SH-SY5Y (cell line): ENCODE measurements at regions not wholly inside any gene's neighbourhood (a gene's known extent, or its start where the extent isn't known, plus 50 kb on each side); places are given as distances from the start of the nearest gene placed in this dataset.

Experiments
- GATA2 ChIP-seq: IDR thresholded peaks from 2 replicates; pipeline ENCODE4 v1.6.1; 2011; ENCODE audit warnings: mild to moderate bottlenecking, low read depth, low read length
- GATA3 ChIP-seq: IDR thresholded peaks from 2 replicates; pipeline ENCODE4 v1.6.1; 2011; ENCODE audit warnings: low read depth, mild to moderate bottlenecking, low read length, moderate library complexity

- TF ChIP-seq GATA2 (no peak), GATA3 (no peak)
Observed at GRCh38 chr4:116577321-116577720, 508.1 kb downstream of the TRAM1L1 start.

DNA sequence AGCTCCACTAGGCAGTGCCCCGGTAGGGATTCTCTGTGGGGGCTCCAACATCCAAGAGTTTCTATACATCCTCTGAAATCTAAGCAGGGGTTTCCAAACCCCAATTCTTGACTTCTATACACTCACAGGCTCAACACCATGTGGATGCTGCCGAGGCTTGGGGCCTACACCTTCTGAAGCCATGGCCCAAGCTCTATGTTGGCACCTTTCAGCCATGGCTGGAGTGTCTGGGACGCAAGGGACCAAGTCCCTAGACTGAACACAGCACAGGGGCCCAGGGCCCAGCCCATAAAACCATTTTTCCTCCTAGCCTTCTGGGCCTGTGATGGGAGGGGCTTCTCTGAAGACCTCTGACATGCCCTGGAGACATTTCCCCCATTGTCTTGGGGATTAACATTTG is 511.8 kb downstream of the TRAM1L1 start:
- TF ChIP-seq GATA3, result no peak
- TF ChIP-seq GATA2, result no peak

DNA sequence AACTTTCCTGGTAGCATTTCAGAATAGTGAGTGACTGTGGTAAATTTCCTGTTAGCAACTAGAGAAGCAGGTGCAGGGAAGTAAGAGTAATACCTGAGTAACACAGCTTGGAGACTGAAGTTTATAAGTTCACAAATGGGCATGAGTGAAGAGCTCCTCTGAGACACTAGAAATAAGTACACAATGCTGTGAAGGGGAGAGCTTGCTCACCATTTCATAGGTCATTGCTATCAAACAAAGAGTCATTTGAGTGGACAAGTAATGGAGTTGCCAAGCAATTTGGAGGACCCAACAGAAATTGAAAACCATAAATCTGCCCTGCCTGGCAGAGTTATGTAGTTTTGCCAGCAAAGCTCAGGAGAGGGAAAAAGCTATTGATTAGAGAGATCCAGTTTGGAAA is 523.6 kb downstream of the TRAM1L1 start:
- TF ChIP-seq GATA2, result no peak
- no peak for TF ChIP-seq GATA3

- TF ChIP-seq GATA3 (no peak), GATA2 (no peak)
Observed at GRCh38 chr4:116551806-116552205, 533.6 kb downstream of the TRAM1L1 start.

- TF ChIP-seq GATA2 (no peak), GATA3 (no peak)
Observed at GRCh38 chr4:116547632-116548031, 537.7 kb downstream of the TRAM1L1 start.

DNA sequence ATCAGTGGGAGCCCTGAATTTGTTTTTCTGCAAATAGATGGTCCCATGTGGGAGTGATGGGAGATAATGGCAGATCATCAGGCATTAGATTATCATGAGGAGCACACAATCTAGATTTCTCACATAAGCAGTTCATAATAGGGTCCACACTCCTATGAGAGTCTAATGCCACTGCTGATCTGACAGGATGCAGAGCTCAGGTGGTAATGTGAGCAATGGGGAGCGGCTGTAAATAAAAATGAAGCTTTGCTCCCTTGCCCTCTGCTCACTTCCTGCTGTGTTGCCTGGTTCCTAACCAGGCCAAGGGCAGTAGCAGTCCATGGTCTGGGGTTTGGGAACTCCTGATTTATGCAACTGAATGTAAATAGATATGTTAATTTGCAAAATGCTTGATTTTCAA is 538.6 kb downstream of the TRAM1L1 start:
- TF ChIP-seq GATA2, result no peak
- TF ChIP-seq GATA3, result no peak

GRCh38 chr4:116544946-116545345 is 540.4 kb downstream of the TRAM1L1 start:
- TF ChIP-seq GATA3 (no peak), GATA2 (no peak)

GRCh38 chr4:116539744-116540143 is 545.6 kb downstream of the TRAM1L1 start:
- TF ChIP-seq GATA3 (no peak), GATA2 (no peak)

GRCh38 chr4:116537828-116538227 is 547.5 kb downstream of the TRAM1L1 start:
- no peak for TF ChIP-seq GATA2
- no peak for TF ChIP-seq GATA3

- TF ChIP-seq GATA2 (no peak), GATA3 (no peak)
Observed at GRCh38 chr4:116531870-116532269, 553.5 kb downstream of the TRAM1L1 start.

DNA sequence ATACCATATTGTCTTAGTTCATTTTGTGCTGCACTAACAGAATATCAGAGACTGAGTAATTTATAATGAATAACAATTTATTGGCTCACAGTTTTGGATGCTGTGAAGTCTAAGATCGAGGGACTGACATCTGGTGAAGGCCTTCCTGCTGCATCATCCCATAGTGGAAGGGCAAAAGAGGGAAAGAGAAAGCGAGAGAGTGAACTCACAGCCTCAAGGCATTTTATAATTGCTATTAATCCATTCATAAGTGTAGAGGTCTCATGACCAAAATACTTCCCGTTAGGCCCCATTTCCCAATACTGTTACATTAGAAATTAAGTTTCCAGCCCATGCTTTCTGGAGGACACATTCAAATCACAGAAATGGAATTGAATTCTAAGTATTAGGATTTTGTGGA is 554.4 kb downstream of the TRAM1L1 start:
- TF ChIP-seq GATA3, result no peak

- TF ChIP-seq GATA3, result no peak
- no peak for TF ChIP-seq GATA2
Observed at GRCh38 chr4:116530048-116530447, 555.3 kb downstream of the TRAM1L1 start.

DNA sequence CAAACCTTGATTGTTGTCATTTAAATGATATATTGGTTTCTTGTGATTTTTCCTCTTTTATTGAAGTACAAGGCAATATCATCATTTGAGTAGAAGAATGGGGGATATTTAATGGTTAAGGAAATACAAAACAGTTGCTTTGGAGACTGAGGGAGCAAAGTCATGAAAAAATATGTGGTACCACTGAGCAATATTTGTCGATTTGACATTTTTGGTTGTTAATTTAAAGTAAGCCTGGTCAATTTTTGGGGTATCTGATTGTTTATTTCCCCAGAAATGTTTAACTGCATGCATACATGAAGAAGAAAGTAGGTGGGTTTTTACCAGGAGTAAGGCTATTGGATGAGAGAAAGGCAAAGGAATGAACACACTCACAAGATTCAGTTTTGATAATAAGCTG is 556.2 kb downstream of the TRAM1L1 start:
- TF ChIP-seq GATA3, result no peak
- TF ChIP-seq GATA2, result no peak

DNA sequence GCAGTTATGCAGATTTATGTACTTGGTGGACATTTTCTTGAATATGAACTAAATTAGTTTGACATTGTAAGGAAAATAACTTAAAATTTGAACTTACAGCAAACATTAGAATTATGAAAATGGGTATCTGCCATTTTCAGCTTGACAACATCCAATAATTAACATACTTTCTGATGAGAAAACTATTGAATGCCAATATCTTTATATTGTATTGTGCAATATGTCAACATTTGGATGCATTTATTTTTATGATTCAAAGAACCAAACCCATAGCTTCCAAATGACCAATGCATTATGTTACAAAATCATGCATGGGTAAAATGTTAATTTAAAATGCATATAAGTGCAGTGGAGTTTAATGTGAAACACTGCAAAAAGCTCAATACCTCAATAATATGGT is 562.5 kb downstream of the TRAM1L1 start:
- no peak for TF ChIP-seq GATA2
- no peak for TF ChIP-seq GATA3

- TF ChIP-seq GATA3 (no peak), GATA2 (no peak)
Observed at GRCh38 chr4:116520886-116521285, 564.5 kb downstream of the TRAM1L1 start.

- TF ChIP-seq GATA3 (no peak), GATA2 (no peak)
Observed at GRCh38 chr4:116516711-116517110, 568.7 kb downstream of the TRAM1L1 start.
